Glutamatergic neuron (in vitro differentiated cells): ENCODE measurements at regions not wholly inside any gene's neighbourhood (a gene's known extent, or its start where the extent isn't known, plus 50 kb on each side); places are given as distances from the start of the nearest gene placed in this dataset.

ENCODE experiments used
- DNase-seq: peaks from one replicate; pipeline ENCODE4 v3.0.0; 2022
- H3K27ac Mint-ChIP-seq: one replicate; pipeline ENCODE4 v1.8.0; 2020; ENCODE audit warnings: mild to moderate bottlenecking, mixed read lengths, inconsistent platforms; ENCODE audit not compliant: unreplicated experiment
- H3K27me3 Mint-ChIP-seq: one replicate; pipeline ENCODE4 v1.8.0; 2020; ENCODE audit warnings: mild to moderate bottlenecking, moderate library complexity, mixed read lengths, inconsistent platforms; ENCODE audit not compliant: unreplicated experiment
- H3K36me3 Mint-ChIP-seq: one replicate; pipeline ENCODE4 v1.8.0; 2020; ENCODE audit warnings: mild to moderate bottlenecking, mixed read lengths, inconsistent platforms; ENCODE audit not compliant: unreplicated experiment
- H3K4me1 Mint-ChIP-seq: one replicate; pipeline ENCODE4 v1.8.0; 2020; ENCODE audit warnings: mild to moderate bottlenecking, low read depth, mixed read lengths, inconsistent platforms; ENCODE audit not compliant: unreplicated experiment
- H3K4me3 Mint-ChIP-seq: one replicate; pipeline ENCODE4 v1.8.0; 2020; ENCODE audit warnings: mild to moderate bottlenecking, mixed read lengths, inconsistent platforms; ENCODE audit not compliant: unreplicated experiment
- H3K9me3 Mint-ChIP-seq: one replicate; pipeline ENCODE4 v1.8.0; 2020; ENCODE audit warnings: mild to moderate bottlenecking, moderate library complexity, mixed read lengths, inconsistent platforms; ENCODE audit not compliant: unreplicated experiment
- CTCF ChIP-seq: fragments of 200-600 bp; sonication (generic); IDR thresholded peaks from one replicate; pipeline ENCODE4 v1.5.0; 2021; ENCODE audit not compliant: partially characterized antibody, unreplicated experiment

- no peak overlapping the region for H3K4me3 Mint-ChIP-seq
- no peak for DNase-seq
- no peak for TF ChIP-seq CTCF
- peaks cover 6% of the 10 kb centered on the region for H3K9me3 Mint-ChIP-seq
- H3K4me1 Mint-ChIP-seq, result peaks cover 6% of the 10 kb centered on the region
- H3K36me3 Mint-ChIP-seq, result no peaks in the 10 kb centered on the region
- H3K27ac Mint-ChIP-seq, result no peak overlapping the region
- H3K27me3 Mint-ChIP-seq, result no peaks in the 10 kb centered on the region
Observed at GRCh38 chr1:78289603-78290002, 201.2 kb upstream of the PTGFR start.

- H3K27me3 Mint-ChIP-seq, result no peaks in the 10 kb centered on the region
- H3K36me3 Mint-ChIP-seq, result no peaks in the 10 kb centered on the region
- TF ChIP-seq CTCF, result no peak
- H3K27ac Mint-ChIP-seq, result no peak overlapping the region
- no peak overlapping the region for H3K4me3 Mint-ChIP-seq
- H3K4me1 Mint-ChIP-seq, result peaks cover 6% of the 10 kb centered on the region
- DNase-seq, result no peak
- H3K9me3 Mint-ChIP-seq, result peaks cover 6% of the 10 kb centered on the region
Observed at GRCh38 chr1:78291418-78291817, 199.4 kb upstream of the PTGFR start.

GRCh38 chr1:78291872-78292271, 198.9 kb upstream of the PTGFR start:
- peaks cover 6% of the 10 kb centered on the region for H3K4me1 Mint-ChIP-seq
- H3K36me3 Mint-ChIP-seq, result no peaks in the 10 kb centered on the region
- no peaks in the 10 kb centered on the region for H3K27me3 Mint-ChIP-seq
- H3K9me3 Mint-ChIP-seq, result peaks cover 6% of the 10 kb centered on the region
- H3K27ac Mint-ChIP-seq, result no peak overlapping the region
- TF ChIP-seq CTCF, result no peak
- no peak for DNase-seq
- H3K4me3 Mint-ChIP-seq, result no peak overlapping the region

GRCh38 chr1:78292361-78292760, 198.4 kb upstream of the PTGFR start:
- no peak for TF ChIP-seq CTCF
- no peak for DNase-seq
- Mint-ChIP-seq H3K27ac (no peak overlapping the region), H3K4me1 (peaks cover 6% of the 10 kb centered on the region), H3K4me3 (no peak overlapping the region), H3K9me3 (peaks cover 6% of the 10 kb centered on the region), H3K36me3 (no peaks in the 10 kb centered on the region), H3K27me3 (no peaks in the 10 kb centered on the region)

GRCh38 chr1:78297836-78298235, 192.9 kb upstream of the PTGFR start:
- Mint-ChIP-seq H3K4me1 (peaks cover under 1% of the 10 kb centered on the region), H3K4me3 (no peak overlapping the region), H3K9me3 (peaks cover under 1% of the 10 kb centered on the region)

More at GRCh38 chr1:78297836-78298235, 192.9 kb upstream of the PTGFR start:
- DNase-seq, result no peak
- H3K36me3 Mint-ChIP-seq, result no peaks in the 10 kb centered on the region
- no peak overlapping the region for H3K27ac Mint-ChIP-seq
- TF ChIP-seq CTCF, result no peak
- H3K27me3 Mint-ChIP-seq, result no peaks in the 10 kb centered on the region
